Calu3 (cell line): ENCODE measurements at regions not wholly inside any gene's neighbourhood (a gene's known extent, or its start where the extent isn't known, plus 50 kb on each side); places are given as distances from the start of the nearest gene placed in this dataset.

Experiments used
- BruUV-seq: library from RNA; stranded (reverse); fragments of 400-500 nt; replicated peaks from 2 replicates; lab custom pipeline; 2021; lab: Mats Ljungman, UMichigan
- CTCF ChIA-PET: fragments of 300-600 bp; sonication (Branson Sonifier 250); formaldehyde crosslinking; loops from one replicate; lab custom pipeline; 2022; ENCODE audit warnings: antibody characterized with exemption; lab: Charles Lee
- DNase-seq: peaks from one replicate; pipeline ENCODE4 v3.0.0; 2022
- H3K27ac Mint-ChIP-seq: one replicate; pipeline ENCODE4 v1.8.0; 2022; ENCODE audit warnings: mixed read lengths; ENCODE audit not compliant: unreplicated experiment
- H3K27me3 Mint-ChIP-seq: one replicate; pipeline ENCODE4 v1.8.0; 2022; ENCODE audit warnings: mixed read lengths; ENCODE audit not compliant: unreplicated experiment
- H3K36me3 Mint-ChIP-seq: one replicate; pipeline ENCODE4 v1.8.0; 2022; ENCODE audit warnings: mild to moderate bottlenecking, moderate library complexity, mixed read lengths; ENCODE audit not compliant: insufficient read depth, unreplicated experiment
- H3K4me1 Mint-ChIP-seq: one replicate; pipeline ENCODE4 v1.8.0; 2022; ENCODE audit warnings: mild to moderate bottlenecking, low read depth, mixed read lengths; ENCODE audit not compliant: unreplicated experiment
- H3K4me3 Mint-ChIP-seq: one replicate; pipeline ENCODE4 v1.8.0; 2022; ENCODE audit warnings: mild to moderate bottlenecking, low read depth, moderate library complexity, mixed read lengths; ENCODE audit not compliant: unreplicated experiment
- H3K9me3 Mint-ChIP-seq: one replicate; pipeline ENCODE4 v1.8.0; 2022; ENCODE audit warnings: low read depth, mixed read lengths; ENCODE audit not compliant: unreplicated experiment
- CTCF ChIP-seq: fragments of 200-600 bp; IDR thresholded peaks from one replicate; pipeline ENCODE4 v1.8.0; 2022; ENCODE audit warnings: antibody characterized with exemption; ENCODE audit not compliant: unreplicated experiment
- intact Hi-C: fragments of 100-400 bp; cut with micrococcal nuclease; formaldehyde crosslinking; loops from one replicate; pipeline ENCODE4 v1.10.0; 2022; ENCODE audit not compliant: unreplicated experiment

DNA sequence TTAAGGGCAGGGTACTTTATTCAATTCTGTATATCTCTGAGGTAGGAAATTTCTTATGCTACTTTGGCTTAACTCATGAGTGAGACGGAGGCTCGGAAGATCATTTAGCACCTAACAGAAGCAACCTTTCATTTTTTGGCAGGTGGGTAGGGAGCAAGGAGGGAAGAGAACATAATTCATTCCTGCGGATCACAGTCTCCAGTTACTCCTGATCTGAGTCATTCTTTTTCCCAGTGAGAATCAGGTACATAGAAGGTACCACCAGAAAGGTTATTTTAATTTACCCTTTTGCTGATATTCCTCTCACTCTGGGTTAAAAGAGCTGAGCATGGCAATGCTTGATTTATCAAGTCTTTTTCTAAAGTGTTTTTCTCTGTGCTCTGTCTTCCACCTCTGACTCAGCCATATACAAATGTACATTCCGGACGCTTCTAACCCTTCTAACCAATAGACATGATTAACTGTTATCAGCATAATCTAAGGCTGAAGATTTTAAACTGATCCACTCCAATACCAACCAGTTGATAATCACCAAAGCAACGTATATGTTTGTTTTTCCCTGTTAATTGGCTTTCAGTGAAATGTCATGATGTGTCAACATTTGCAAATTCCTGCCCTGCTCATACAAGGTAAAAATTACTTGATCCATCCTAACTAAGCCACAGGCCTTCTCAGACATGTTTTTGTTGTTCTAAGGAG lies 271.7 kb downstream of the DUSP10 start:
- intact Hi-C loops = loop anchor here (10.0 kb wide), 1 partner anchor 375 kb away; no protein-coding TSS in a partner anchor
- TF ChIP-seq CTCF = no peak
- H3K9me3 Mint-ChIP-seq = no peaks in the 10 kb centered on the region
- peaks cover 14% of the 10 kb centered on the region for H3K4me1 Mint-ChIP-seq
- H3K4me3 Mint-ChIP-seq = no peak overlapping the region
- CTCF ChIA-PET = no interaction called here
- no peaks in the 10 kb centered on the region for H3K27me3 Mint-ChIP-seq
- DNase-seq = no peak
- H3K36me3 Mint-ChIP-seq = no peaks in the 10 kb centered on the region
- H3K27ac Mint-ChIP-seq = no peak overlapping the region
- no TSS peak for BruUV-seq

GRCh38 chr1:221473411-221473810 lies 268.5 kb downstream of the DUSP10 start:
- no peak for TF ChIP-seq CTCF
- H3K4me3 Mint-ChIP-seq = no peak overlapping the region
- H3K9me3 Mint-ChIP-seq = no peaks in the 10 kb centered on the region
- CTCF ChIA-PET = no interaction called here
- H3K27ac Mint-ChIP-seq = no peak overlapping the region
- H3K4me1 Mint-ChIP-seq = peaks cover 23% of the 10 kb centered on the region
- H3K27me3 Mint-ChIP-seq = no peaks in the 10 kb centered on the region
- BruUV-seq = no TSS peak
- intact Hi-C loops = loop anchor here (10.0 kb wide), 1 partner anchor 371 kb away; no protein-coding TSS in a partner anchor
- DNase-seq = no peak
- H3K36me3 Mint-ChIP-seq = no peaks in the 10 kb centered on the region

- CTCF ChIA-PET = interaction anchor here (0.6 to 2.9 kb wide), 11 partner anchors 241 to 978 kb away, joined by 3 to 19 read pairs (median 4); partner anchors contain the start of gene DUSP10
- Mint-ChIP-seq H3K27me3 (no peaks in the 10 kb centered on the region), H3K27ac (no peak overlapping the region), H3K9me3 (no peaks in the 10 kb centered on the region), H3K4me3 (no peak overlapping the region), H3K36me3 (no peaks in the 10 kb centered on the region), H3K4me1 (peaks cover 14% of the 10 kb centered on the region)
- no TSS peak for BruUV-seq
- DNase-seq = no peak
- TF ChIP-seq CTCF = no peak
- intact Hi-C loops = loop anchor here (5.0 to 10.0 kb wide), 2 partner anchors 368 to 975 kb away; no protein-coding TSS in a partner anchor
These were observed 264.6 kb downstream of the DUSP10 start for GRCh38 chr1:221477252-221477651.

DNA sequence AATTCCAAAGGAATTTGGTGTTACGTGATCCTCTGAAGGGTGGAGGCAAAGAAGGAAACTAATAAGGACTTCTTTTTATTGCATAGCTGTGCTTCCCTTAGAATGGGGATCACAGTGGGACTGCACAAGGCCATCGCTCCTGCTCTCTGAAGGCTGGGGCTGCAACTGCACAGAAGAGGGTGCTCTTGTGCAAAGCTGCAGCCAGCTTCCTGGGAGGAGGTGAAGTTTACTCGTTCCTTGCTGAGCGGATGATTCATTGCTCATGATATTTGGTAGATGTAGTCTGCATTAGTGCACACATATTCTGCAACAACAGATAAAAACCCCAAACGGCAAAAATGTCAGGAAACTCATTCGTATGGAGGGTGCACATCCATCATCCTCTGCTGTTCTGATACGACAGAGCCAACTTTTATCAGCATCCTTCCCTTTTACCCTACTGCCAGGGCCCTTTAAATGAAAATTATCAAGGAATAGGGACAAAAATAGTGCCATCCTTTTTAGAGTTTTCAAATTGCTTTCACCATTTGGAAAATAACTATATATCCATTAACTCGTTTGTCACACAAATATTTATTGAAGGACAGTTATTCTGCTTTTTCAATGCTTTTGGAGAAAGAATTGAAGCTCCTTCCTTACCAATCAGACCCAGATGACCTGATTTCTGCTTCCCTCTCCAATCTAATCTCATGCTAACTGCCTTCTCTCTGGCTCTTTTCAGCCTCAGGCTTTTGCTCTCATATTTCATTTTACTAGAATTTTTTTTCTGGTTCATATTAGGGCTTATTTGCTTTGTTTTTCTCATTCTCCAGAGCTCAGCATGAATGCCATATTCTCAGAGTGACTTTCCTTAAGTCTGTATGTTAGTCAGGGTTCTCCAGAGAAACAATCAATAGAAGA lies 263.6 kb downstream of the DUSP10 start:
- no peak overlapping the region for H3K27ac Mint-ChIP-seq
- CTCF ChIA-PET = interaction anchor here (0.5 to 2.9 kb wide), 13 partner anchors 231 to 977 kb away, joined by 3 to 19 read pairs (median 4); partner anchors contain the start of gene DUSP10

More for the DNA sequence above, 263.6 kb downstream of the DUSP10 start:
- Mint-ChIP-seq H3K9me3 (no peaks in the 10 kb centered on the region), H3K4me1 (peaks cover 14% of the 10 kb centered on the region), H3K27me3 (no peaks in the 10 kb centered on the region), H3K36me3 (no peaks in the 10 kb centered on the region), H3K4me3 (no peak overlapping the region)
- peak; percentile 71 for TF ChIP-seq CTCF
- BruUV-seq = no TSS peak
- intact Hi-C loops = loop anchor here (1.0 to 10.0 kb wide), 6 partner anchors 265 to 974 kb away; partner anchors contain the start of gene DUSP10
- peak; percentile 81 for DNase-seq
